Activated CD4-positive, alpha-beta T cell treated with anti-CD3 and anti-CD28 coated beads for 36 hours (primary cell): ENCODE measurements at regions not wholly inside any gene's neighbourhood (a gene's known extent, or its start where the extent isn't known, plus 50 kb on each side); places are given as distances from the start of the nearest gene placed in this dataset.

Experiments
- ATAC-seq: fragments of 200-7000 bp; cut with Tn5 transposase; one replicate; pipeline ENCODE4 v1.10.0; 2021; ENCODE audit warnings: mild to moderate bottlenecking, moderate library complexity
- CTCF ChIA-PET: fragments of 350-600 bp; sonication (Branson Sonifier 250); formaldehyde crosslinking; loops from one replicate; lab custom pipeline; 2021; ENCODE audit warnings: antibody characterized with exemption; lab: Charles Lee
- POLR2A ChIA-PET: fragments of 350-600 bp; sonication (Branson Sonifier 250); formaldehyde crosslinking; loops from one replicate; lab custom pipeline; 2021; ENCODE audit warnings: antibody characterized with exemption, inconsistent platforms; lab: Charles Lee
- DNase-seq: peaks from one replicate; pipeline ENCODE4 v3.0.0-alpha.2; 2020
- H3K27ac Mint-ChIP-seq: one replicate; pipeline ENCODE4 v1.8.0; 2021; ENCODE audit warnings: mixed read lengths
- H3K27me3 Mint-ChIP-seq: one replicate; pipeline ENCODE4 v1.8.0; 2021; ENCODE audit warnings: mixed read lengths
- H3K36me3 Mint-ChIP-seq: one replicate; pipeline ENCODE4 v1.8.0; 2021; ENCODE audit warnings: low read depth, mixed read lengths
- H3K4me1 Mint-ChIP-seq: one replicate; pipeline ENCODE4 v1.8.0; 2021; ENCODE audit warnings: mixed read lengths
- H3K4me3 Mint-ChIP-seq: one replicate; pipeline ENCODE4 v1.8.0; 2021; ENCODE audit warnings: mild to moderate bottlenecking, moderate library complexity, mixed read lengths
- H3K9me3 Mint-ChIP-seq: one replicate; pipeline ENCODE4 v1.8.0; 2021; ENCODE audit warnings: low read depth, mixed read lengths
- intact Hi-C, 2 experiments: fragments of 100-400 bp; cut with DNase I in 1 of 2; cut with micrococcal nuclease in 1 of 2; formaldehyde crosslinking; loops; one replicate each; pipeline versions ENCODE4 v1.14.2 to v1.15.1; 2022 to 2024; cut with DNase I, micrococcal nuclease

DNA sequence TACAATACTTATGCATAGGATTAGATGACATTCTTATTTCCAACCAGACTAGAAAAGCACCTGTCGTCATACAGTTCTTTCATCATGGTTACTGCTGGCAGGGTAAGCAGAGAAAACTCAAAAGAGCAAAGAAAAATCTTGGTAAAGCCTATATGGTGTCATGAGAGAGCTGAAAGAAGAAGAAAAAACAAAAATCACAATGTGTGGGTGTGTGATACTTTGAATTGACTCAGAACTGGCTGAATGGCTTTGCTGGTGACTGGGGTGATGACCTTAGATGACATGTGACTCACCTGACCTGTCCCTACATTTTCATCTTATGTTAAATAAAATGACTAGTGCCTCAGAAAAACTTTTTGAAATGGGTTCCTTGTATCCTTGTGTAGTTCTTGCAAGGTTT lies 278.1 kb upstream of the LMO3 start:
- POLR2A ChIA-PET, result no interaction called here
- Mint-ChIP-seq H3K27ac (no peak overlapping the region), H3K4me3 (no peak overlapping the region), H3K4me1 (no peaks in the 10 kb centered on the region), H3K27me3 (no peaks in the 10 kb centered on the region), H3K36me3 (no peaks in the 10 kb centered on the region), H3K9me3 (peaks cover 16% of the 10 kb centered on the region)
- intact Hi-C loops, result no loop called here
- ATAC-seq (no peak), DNase-seq (no peak)
- CTCF ChIA-PET, result no interaction called here

DNA sequence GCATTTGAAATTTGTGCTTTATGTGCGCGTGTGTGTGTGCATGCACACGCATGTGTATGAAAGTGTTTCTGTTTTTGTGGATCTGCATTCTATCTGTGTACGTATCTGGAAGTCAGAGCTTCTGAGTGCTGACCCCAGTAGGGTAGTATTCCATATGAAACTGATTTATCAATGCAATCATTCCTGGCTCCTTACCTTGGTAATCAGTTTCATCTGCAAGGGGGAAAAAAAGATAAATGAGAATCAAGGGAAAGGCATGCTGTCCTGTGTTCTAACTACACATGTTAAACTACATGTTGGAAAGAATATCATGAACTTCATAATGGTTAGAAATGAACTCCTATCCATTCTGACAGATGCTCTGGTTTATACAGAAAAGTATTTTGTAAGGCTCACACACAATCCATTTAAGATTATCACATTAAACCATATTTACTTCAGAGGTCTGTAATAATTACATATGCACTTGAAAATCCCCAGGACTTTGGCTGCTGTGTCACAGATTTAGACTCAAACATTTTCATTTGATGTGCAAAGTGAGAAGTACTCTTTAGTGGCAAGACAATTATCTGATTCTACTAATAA lies 276.1 kb upstream of the LMO3 start:
- DNase-seq, result no peak
- H3K36me3 Mint-ChIP-seq, result no peaks in the 10 kb centered on the region
- ATAC-seq, result no peak
- no peaks in the 10 kb centered on the region for H3K27me3 Mint-ChIP-seq
- POLR2A ChIA-PET, result no interaction called here
- intact Hi-C loops, result no loop called here
- no peaks in the 10 kb centered on the region for H3K4me1 Mint-ChIP-seq
- H3K27ac Mint-ChIP-seq, result no peak overlapping the region
- CTCF ChIA-PET, result no interaction called here
- H3K9me3 Mint-ChIP-seq, result peaks cover 7% of the 10 kb centered on the region
- H3K4me3 Mint-ChIP-seq, result no peak overlapping the region

DNA sequence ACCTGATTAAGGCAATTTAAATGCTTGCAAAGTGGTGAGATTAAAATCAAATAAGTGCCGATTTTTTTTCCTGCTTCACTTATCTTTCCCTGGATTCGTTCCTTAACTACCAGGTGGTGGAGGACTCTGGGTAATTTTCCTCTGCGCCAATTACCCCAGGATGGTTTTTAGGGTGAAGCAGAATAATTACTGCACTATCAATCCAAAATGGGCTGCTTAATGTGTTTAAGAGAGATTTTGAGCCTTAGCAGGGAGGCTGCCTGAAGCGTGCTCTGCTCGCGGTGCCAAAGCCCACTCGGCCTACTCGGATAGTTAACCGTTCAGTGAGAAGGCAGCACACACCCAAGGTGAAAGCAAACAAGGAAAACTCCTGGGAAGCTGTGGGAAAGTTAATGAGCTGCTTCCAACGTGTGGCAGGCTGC lies 274.9 kb upstream of the LMO3 start:
- no peak overlapping the region for H3K27ac Mint-ChIP-seq
- H3K36me3 Mint-ChIP-seq, result no peaks in the 10 kb centered on the region
- peaks cover 2% of the 10 kb centered on the region for H3K9me3 Mint-ChIP-seq
- intact Hi-C loops, result no loop called here
- no peak overlapping the region for H3K4me3 Mint-ChIP-seq
- no peaks in the 10 kb centered on the region for H3K4me1 Mint-ChIP-seq
- CTCF ChIA-PET, result no interaction called here
- H3K27me3 Mint-ChIP-seq, result no peaks in the 10 kb centered on the region
- ATAC-seq, result no peak
- POLR2A ChIA-PET, result no interaction called here
- no peak for DNase-seq

DNA sequence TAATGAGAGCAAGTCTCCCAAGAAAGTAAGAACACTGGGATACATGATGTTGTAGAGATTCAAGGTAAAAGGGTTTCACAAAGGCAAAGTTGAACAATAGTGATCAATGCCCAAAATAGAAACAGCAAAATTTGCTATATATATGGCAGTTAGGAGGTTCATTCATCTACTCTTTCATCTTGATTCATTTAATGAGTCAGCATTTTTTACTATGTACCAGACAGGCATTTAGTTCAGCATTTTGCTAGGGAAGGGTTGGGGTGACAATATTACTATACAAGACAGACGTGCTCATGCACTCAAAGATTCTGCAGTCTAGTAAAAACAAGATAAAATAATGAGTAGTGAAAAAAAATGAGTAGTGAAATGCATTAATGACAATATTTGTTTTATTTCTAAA lies 264.9 kb upstream of the LMO3 start:
- intact Hi-C loops, result no loop called here
- peaks cover 13% of the 10 kb centered on the region for H3K9me3 Mint-ChIP-seq
- ChIA-PET POLR2A (no interaction called here), CTCF (no interaction called here)
- H3K27ac Mint-ChIP-seq, result no peak overlapping the region
- no peaks in the 10 kb centered on the region for H3K4me1 Mint-ChIP-seq
- no peaks in the 10 kb centered on the region for H3K27me3 Mint-ChIP-seq
- H3K4me3 Mint-ChIP-seq, result no peak overlapping the region
- ATAC-seq (no peak), DNase-seq (no peak)
- no peaks in the 10 kb centered on the region for H3K36me3 Mint-ChIP-seq

DNA sequence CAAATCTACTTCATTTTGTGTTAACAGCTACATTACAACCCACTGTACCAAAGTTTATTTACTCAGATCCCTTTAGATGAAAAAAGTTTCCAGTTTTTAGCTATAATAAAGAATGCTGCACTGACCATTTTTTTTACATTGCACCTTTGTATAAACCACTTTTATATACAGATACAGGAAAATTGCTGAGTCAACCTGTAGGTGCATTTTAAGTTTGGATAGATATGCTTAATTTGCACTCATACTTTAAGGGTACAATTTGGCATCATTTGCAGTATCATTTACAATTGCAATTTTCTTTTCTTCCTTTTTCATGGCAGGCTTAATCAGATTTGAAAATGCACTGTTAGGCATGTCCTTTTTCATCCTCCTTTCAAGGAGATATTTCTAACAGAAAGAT lies 257.8 kb upstream of the LMO3 start:
- CTCF ChIA-PET, result no interaction called here

DNA sequence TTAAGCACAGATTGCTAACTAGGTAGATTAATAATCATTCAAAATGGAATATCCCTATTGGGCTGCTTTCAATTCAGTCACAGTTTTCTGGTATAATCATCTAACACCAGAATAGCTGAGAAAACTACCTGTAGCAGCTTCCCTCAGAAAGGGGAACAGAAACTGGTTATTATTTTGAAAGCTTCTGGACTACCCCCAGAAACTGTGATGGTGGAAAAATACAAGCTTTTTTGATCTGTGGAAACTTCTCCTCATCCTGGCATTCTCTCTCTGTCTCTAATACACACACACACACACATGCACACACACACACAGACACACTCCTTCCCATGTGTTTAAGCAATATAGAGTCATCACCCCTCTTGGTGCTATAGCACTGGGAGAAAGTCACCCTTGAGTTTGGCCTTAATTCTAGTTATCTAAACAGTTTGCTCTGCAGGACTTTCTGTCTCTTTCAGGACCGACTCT lies 251.5 kb upstream of the LMO3 start:
- Mint-ChIP-seq H3K4me1 (no peaks in the 10 kb centered on the region), H3K27ac (no peak overlapping the region), H3K27me3 (no peaks in the 10 kb centered on the region), H3K9me3 (peaks cover under 1% of the 10 kb centered on the region), H3K4me3 (no peak overlapping the region), H3K36me3 (no peaks in the 10 kb centered on the region)
- CTCF ChIA-PET, result interaction anchor here (1.6 kb wide), 1 partner anchor 11 kb away, joined by 3 read pairs; no protein-coding TSS in a partner anchor
- no peak for DNase-seq
- ATAC-seq, result no peak
- intact Hi-C loops, result no loop called here
- POLR2A ChIA-PET, result no interaction called here

More for the DNA sequence above, 257.8 kb upstream of the LMO3 start:
- intact Hi-C loops, result no loop called here
- Mint-ChIP-seq H3K4me1 (no peaks in the 10 kb centered on the region), H3K36me3 (no peaks in the 10 kb centered on the region), H3K27me3 (no peaks in the 10 kb centered on the region), H3K4me3 (no peak overlapping the region), H3K9me3 (peaks cover 9% of the 10 kb centered on the region), H3K27ac (no peak overlapping the region)
- DNase-seq (no peak), ATAC-seq (no peak)
- POLR2A ChIA-PET, result no interaction called here

DNA sequence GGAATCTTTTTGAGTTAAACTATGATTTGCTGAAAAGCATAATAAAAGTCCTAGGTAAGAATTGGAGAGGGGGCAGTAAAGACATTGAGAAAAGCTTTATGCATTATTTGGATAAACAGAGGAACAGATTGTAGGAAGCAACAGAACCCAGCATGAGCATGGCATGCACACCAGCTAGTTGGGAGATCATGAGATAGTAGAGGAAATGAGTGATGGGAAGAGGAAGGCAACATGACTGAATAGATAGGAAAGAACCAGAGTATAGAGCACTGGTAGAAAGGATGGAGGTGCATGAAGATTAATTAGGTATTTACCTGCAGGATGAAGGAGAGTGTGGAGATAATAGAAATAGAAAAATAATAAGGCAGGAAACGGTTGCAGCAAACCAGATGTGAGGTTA lies 248.5 kb upstream of the LMO3 start:
- Mint-ChIP-seq H3K27me3 (no peaks in the 10 kb centered on the region), H3K4me1 (no peaks in the 10 kb centered on the region), H3K36me3 (no peaks in the 10 kb centered on the region), H3K27ac (no peak overlapping the region), H3K4me3 (no peak overlapping the region), H3K9me3 (no peaks in the 10 kb centered on the region)
- no peak for DNase-seq
- intact Hi-C loops, result no loop called here
- ChIA-PET POLR2A (no interaction called here), CTCF (no interaction called here)
- ATAC-seq, result no peak

DNA sequence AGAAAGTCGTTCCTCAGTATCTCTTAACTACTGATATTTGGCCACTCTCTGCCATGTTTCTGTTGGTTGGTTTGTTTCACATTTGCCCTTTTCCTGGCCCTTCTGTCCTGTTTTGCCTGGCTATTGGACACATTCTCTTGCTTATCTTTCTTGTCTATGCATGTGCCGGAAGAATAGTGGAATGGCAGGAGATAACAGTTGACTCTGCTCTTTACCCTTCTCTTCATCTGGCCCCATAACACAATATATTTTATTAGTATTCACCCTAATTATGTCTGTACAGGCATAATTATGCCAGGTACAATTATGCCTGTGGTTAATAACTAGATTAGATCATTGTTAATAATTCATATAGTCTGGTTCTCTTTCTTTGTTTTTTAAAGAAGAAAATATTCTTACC lies 243.5 kb upstream of the LMO3 start:
- peaks cover 5% of the 10 kb centered on the region for H3K9me3 Mint-ChIP-seq
- ATAC-seq (no peak), DNase-seq (no peak)
- no peaks in the 10 kb centered on the region for H3K27me3 Mint-ChIP-seq
- no peak overlapping the region for H3K4me3 Mint-ChIP-seq
- ChIA-PET CTCF (no interaction called here), POLR2A (no interaction called here)
- H3K36me3 Mint-ChIP-seq, result no peaks in the 10 kb centered on the region
- intact Hi-C loops, result no loop called here
- H3K27ac Mint-ChIP-seq, result no peak overlapping the region
- H3K4me1 Mint-ChIP-seq, result no peaks in the 10 kb centered on the region

DNA sequence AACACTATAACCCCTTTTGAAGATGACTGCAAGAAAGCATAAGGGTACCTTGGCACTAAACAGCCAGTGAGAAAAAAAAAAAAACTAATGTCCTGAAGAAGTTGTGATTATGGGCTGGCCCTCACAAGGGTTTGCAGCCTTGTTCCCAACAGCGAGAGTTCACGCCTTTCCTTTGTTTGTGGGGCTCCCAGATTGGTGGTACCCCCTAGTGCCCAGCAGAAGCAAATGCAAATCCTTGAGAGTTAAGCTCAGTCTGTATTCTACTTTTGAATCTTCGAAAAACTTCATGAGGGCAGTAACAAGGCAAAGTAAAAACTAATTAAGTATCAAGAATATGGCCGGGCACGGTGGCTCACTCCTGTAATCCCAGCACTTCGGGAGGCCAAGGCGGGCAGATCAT lies 238.9 kb upstream of the LMO3 start:
- DNase-seq (no peak), ATAC-seq (no peak)
- H3K4me1 Mint-ChIP-seq, result no peaks in the 10 kb centered on the region
- H3K9me3 Mint-ChIP-seq, result peaks cover 5% of the 10 kb centered on the region
- POLR2A ChIA-PET, result no interaction called here
- CTCF ChIA-PET, result interaction anchor here (0.6 kb wide), 1 partner anchor 9 kb away, joined by 3 read pairs; no protein-coding TSS in a partner anchor
- no peaks in the 10 kb centered on the region for H3K36me3 Mint-ChIP-seq
- H3K27ac Mint-ChIP-seq, result no peak overlapping the region
- H3K4me3 Mint-ChIP-seq, result no peak overlapping the region
- no peaks in the 10 kb centered on the region for H3K27me3 Mint-ChIP-seq
- intact Hi-C loops, result no loop called here

DNA sequence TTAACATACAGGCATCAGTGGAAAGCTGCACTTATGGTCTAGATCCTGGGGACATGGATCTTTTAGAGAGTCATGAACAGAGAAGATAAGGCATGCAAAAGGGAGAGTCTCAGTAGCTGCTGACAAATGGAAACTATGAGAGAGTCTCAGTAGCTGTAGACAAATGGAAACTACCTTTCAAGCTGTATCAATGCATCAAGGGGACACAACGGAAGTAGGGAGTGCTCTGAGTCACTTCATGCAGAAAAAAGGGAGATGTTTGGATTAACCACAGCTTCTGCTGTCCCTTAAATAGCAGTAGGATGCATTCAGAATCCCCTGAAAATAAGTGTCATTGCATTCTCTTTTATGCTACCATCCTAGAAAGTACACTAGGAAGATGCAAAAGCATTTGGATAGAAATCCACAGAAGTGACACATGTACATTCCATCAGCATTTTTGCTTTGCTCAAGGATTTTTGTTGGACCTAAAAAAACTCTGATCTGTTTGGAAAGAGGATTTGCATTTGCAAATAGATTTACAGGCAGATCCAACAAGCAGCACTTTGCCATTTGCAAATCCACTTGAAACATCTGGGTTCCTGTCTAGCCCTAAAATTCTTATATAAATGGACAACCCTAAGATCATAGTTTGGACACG lies 227.5 kb upstream of the LMO3 start:
- ATAC-seq (peak; percentile 26), DNase-seq (no peak)
- no peak overlapping the region for H3K27ac Mint-ChIP-seq
- ChIA-PET CTCF (no interaction called here), POLR2A (no interaction called here)
- no peaks in the 10 kb centered on the region for H3K36me3 Mint-ChIP-seq
- intact Hi-C loops, result no loop called here
- H3K9me3 Mint-ChIP-seq, result peaks cover 19% of the 10 kb centered on the region
- H3K4me1 Mint-ChIP-seq, result no peaks in the 10 kb centered on the region
- no peaks in the 10 kb centered on the region for H3K27me3 Mint-ChIP-seq
- no peak overlapping the region for H3K4me3 Mint-ChIP-seq

DNA sequence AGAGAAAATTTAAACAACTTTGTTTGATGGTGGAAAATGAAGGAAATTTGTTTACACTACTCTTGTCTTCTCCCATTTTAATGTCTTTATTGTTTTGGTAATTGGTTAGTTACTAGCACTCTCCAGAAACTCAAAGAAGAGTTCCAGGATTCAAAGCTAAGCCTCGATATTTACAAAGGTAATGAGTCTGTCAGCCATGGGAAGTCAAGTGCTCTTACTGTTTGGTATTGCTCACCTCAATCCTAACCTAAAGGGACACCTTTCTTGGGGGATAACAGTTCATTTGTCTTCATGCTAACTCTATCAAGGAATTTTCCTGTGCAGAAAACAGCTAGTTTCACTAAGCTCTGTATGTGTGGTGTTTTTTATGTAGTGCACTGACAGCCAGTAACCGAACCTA lies 222.9 kb upstream of the LMO3 start:
- Mint-ChIP-seq H3K4me1 (no peaks in the 10 kb centered on the region), H3K9me3 (peaks cover 15% of the 10 kb centered on the region), H3K27ac (no peak overlapping the region), H3K27me3 (no peaks in the 10 kb centered on the region), H3K36me3 (no peaks in the 10 kb centered on the region), H3K4me3 (no peak overlapping the region)
- intact Hi-C loops, result no loop called here
- CTCF ChIA-PET, result no interaction called here
- ATAC-seq (no peak), DNase-seq (no peak)
- POLR2A ChIA-PET, result no interaction called here

DNA sequence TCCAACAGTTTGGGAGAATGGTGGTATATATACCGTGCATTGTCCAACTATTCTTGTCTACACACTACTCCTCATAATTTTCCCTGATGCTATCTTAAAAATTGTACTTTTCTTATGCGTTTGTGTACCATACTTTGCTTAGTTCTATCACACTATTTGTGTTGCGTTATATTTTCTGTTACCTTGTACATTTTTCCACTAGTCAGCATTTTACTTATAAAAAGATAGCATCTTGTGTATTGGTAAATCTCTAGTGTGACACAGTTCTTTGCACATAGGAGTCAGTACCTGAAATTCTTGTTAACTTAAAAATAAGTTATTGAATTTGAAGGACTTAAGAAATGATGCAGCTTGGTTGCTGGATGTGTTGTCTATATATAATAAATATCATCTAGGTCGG lies 201.8 kb upstream of the LMO3 start:
- H3K27ac Mint-ChIP-seq, result no peak overlapping the region

More for the DNA sequence above, 201.8 kb upstream of the LMO3 start:
- no peaks in the 10 kb centered on the region for H3K27me3 Mint-ChIP-seq
- H3K36me3 Mint-ChIP-seq, result no peaks in the 10 kb centered on the region
- H3K4me3 Mint-ChIP-seq, result no peak overlapping the region
- intact Hi-C loops, result no loop called here
- DNase-seq (no peak), ATAC-seq (no peak)
- ChIA-PET CTCF (no interaction called here), POLR2A (no interaction called here)
- no peaks in the 10 kb centered on the region for H3K4me1 Mint-ChIP-seq
- peaks cover 22% of the 10 kb centered on the region for H3K9me3 Mint-ChIP-seq
